Kidney (tissue), 13 donors: ENCODE measurements at regions not wholly inside any gene's neighbourhood (a gene's known extent, or its start where the extent isn't known, plus 50 kb on each side); places are given as distances from the start of the nearest gene placed in this dataset.

Experiments used
- DNase-seq, 5 donors: peaks; one replicate each; pipeline ENCODE4 v3.0.0-alpha.2; 2013 to 2020
- FAIRE-seq: peaks from 2 replicates; lab custom pipeline; 2012; peaks lifted over from hg19 to GRCh38; lab: Jason Lieb, UNC
- H3K27ac ChIP-seq, 2 donors: one replicate each; pipeline ENCODE4 v1.7.0; 2013; ENCODE audit warnings: low read depth in 2 of 2, low read length in 2 of 2, inconsistent platforms in 1 of 2
- H3K27me3 ChIP-seq: one replicate; pipeline ENCODE4 v1.7.1; 2013; ENCODE audit warnings: low read length, inconsistent platforms; ENCODE audit not compliant: control insufficient read depth, insufficient read depth
- H3K36me3 ChIP-seq, 3 donors: one replicate each; pipeline versions ENCODE4 v1.7.0 to v1.7.1; 2013; ENCODE audit warnings: low read length in 3 of 3, control low read depth in 1 of 3, inconsistent platforms in 1 of 3; ENCODE audit not compliant: insufficient read depth in 3 of 3, control insufficient read depth in 2 of 3
- H3K4me1 ChIP-seq, 3 donors: one replicate each; pipeline versions ENCODE4 v1.7.0 to v1.7.1; 2013; ENCODE audit warnings: low read length in 3 of 3, inconsistent platforms in 1 of 3, low read depth in 1 of 3; ENCODE audit not compliant: control insufficient read depth in 2 of 3, insufficient read depth in 2 of 3
- H3K4me3 ChIP-seq, 3 donors: one replicate each; pipeline versions ENCODE4 v1.7.0 to v1.8.1; 2013; ENCODE audit warnings: low read length in 3 of 3, control low read depth in 1 of 3, inconsistent platforms in 1 of 3
- H3K9ac ChIP-seq, 3 donors: one replicate each; pipeline versions ENCODE4 v1.7.0 to v1.7.1; 2013; ENCODE audit warnings: low read length in 3 of 3, control low read depth in 1 of 3, inconsistent platforms in 1 of 3
- H3K9me3 ChIP-seq, 3 donors: one replicate each; pipeline versions ENCODE4 v1.7.0 to v1.7.1; 2013; ENCODE audit warnings: low read length in 3 of 3, control low read depth in 1 of 3, inconsistent platforms in 1 of 3; ENCODE audit not compliant: control insufficient read depth in 2 of 3, insufficient read depth in 1 of 3
- intact Hi-C: fragments of 100-400 bp; cut with DNase I; formaldehyde crosslinking; loops from one replicate; pipeline ENCODE4 v1.11.1; 2022
- TF ChIP-seq, protein P1 (sequence below): IDR thresholded peaks from 3 replicates; pipeline ENCODE4 v1.5.1; 2012; ENCODE audit warnings: mild to moderate bottlenecking, moderate library complexity, borderline replicate concordance; ENCODE audit not compliant: insufficient read depth; ENCODE audit errors: extremely low read depth
- donor health status: control.
- donor health status: control.
- donor health status: control.
- donor health status: control.
- donor health status: control.
- donor health status: DM: yes; HTN: yes; CAD: no.
- donor health status: Normal renal cell carcinoma (clear cell type).

DNA sequence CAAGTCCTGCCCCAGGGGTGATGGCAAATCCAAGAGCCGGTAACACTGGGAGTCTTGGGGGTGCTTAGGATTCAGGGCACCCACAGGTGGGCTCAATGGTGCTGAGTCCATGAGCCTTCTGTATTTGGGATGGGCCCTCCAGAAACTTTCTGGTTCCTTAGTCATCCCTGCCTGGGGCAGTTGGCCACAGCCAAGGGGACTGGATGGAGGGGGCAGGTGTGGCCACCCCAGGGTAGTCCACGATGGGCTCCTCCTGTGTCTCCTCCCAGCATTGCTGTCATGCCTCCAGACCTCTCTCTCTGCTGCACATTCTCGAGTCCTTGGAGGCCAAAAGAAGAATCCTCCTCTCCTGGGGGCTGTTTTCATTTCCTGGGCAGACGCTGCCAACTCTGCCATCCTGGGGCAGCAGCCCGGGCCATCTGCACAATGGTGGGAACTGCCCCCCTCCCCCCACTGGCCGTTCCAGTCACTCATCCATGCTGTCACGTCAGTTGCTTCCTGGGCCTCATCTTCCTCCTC lies 158.0 kb upstream of the TWIST2 start:
- Histone ChIP-seq H3K9ac (no peak overlapping the region), H3K27ac (no peak overlapping the region), H3K4me3 (no peak overlapping the region), H3K27me3 (no peaks in the 10 kb centered on the region), H3K4me1 (no peaks in the 10 kb centered on the region), H3K36me3 (no peaks in the 10 kb centered on the region), H3K9me3 (no peaks in the 10 kb centered on the region)
- no peak for FAIRE-seq
- DNase-seq = peak in 1 of 5 donors; percentile 29
- intact Hi-C loops = no loop called here
- TF ChIP-seq, protein P1, sequence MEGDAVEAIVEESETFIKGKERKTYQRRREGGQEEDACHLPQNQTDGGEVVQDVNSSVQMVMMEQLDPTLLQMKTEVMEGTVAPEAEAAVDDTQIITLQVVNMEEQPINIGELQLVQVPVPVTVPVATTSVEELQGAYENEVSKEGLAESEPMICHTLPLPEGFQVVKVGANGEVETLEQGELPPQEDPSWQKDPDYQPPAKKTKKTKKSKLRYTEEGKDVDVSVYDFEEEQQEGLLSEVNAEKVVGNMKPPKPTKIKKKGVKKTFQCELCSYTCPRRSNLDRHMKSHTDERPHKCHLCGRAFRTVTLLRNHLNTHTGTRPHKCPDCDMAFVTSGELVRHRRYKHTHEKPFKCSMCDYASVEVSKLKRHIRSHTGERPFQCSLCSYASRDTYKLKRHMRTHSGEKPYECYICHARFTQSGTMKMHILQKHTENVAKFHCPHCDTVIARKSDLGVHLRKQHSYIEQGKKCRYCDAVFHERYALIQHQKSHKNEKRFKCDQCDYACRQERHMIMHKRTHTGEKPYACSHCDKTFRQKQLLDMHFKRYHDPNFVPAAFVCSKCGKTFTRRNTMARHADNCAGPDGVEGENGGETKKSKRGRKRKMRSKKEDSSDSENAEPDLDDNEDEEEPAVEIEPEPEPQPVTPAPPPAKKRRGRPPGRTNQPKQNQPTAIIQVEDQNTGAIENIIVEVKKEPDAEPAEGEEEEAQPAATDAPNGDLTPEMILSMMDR = no peak

DNA sequence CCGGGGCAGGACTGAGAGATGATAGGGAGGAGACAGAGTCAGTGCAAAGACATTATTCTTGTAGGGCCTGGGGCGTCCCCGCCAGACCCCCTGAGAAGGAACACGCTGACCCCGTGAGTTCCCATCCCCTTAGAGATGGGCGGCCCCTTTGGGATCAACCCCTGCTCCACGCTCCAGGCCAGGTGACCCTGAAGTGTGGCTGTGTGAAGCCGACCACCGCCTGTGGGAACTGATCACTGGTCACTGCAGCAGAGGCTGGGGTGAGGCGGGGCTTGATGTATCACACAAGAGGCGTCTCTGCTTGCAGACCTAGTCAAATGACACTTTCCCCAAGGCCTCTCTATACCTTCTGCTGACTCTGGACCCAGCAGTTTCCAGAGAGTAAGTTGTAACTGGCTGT lies 157.4 kb upstream of the TWIST2 start:
- TF ChIP-seq, protein P1 = no peak
- peak in 1 of 5 donors; percentile 68 for DNase-seq
- H3K27me3 ChIP-seq = no peaks in the 10 kb centered on the region
- no peaks in the 10 kb centered on the region for H3K36me3 ChIP-seq
- intact Hi-C loops = no loop called here
- H3K9me3 ChIP-seq = no peaks in the 10 kb centered on the region
- no peaks in the 10 kb centered on the region for H3K4me1 ChIP-seq
- H3K9ac ChIP-seq = no peak overlapping the region
- H3K27ac ChIP-seq = no peak overlapping the region
- no peak overlapping the region for H3K4me3 ChIP-seq
- FAIRE-seq = no peak

DNA sequence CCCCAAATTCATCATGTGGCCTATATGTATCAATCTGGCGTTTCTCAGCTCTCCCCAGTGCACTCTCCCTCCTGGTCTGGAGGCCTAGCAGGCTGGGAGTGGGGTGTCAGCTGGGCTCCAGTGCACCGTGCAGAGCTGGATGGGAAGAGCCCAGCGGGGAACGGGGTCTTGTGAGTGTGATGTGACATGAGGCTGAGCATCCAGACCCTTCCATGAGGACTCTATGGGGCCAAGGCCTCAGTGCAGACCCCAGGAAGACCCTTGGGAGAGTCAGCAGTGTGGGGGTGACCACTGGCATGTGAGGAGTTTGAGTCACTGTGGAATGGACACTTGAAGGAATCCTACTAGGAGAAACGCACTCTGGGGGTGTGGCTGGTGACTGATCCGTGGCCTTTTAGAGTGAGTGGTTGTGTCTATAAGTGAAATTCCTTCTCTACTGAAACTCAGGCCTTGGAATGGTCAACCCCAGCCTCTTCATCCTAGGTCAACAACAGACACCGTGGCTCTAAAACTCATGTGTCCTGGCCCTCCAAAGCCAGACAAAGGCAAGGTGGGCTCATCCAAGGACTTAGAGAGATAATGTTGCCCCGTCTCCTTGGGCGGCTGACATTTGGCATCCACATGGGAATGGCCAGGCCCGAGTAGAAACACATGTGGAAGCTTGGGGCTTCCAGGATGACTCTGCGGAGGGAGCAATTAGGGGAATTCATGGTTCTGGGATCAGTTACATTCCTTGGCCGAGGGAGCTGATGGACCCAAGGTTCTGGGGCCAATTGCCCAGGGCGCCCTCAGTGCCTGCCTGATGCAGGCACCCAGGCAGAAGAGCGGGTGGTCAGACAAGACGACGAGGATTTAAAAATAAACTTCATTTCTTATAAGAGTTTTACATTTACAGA lies 156.0 kb upstream of the TWIST2 start:
- no peaks in the 10 kb centered on the region for H3K4me1 ChIP-seq
- intact Hi-C loops = no loop called here
- H3K36me3 ChIP-seq = no peaks in the 10 kb centered on the region
- no peak overlapping the region for H3K4me3 ChIP-seq
- TF ChIP-seq, protein P1 = no peak
- DNase-seq = peak in 1 of 5 donors; percentile 50
- no peak overlapping the region for H3K9ac ChIP-seq
- no peak overlapping the region for H3K27ac ChIP-seq
- FAIRE-seq = no peak
- H3K9me3 ChIP-seq = no peaks in the 10 kb centered on the region
- H3K27me3 ChIP-seq = no peaks in the 10 kb centered on the region
